CD4-positive, alpha-beta T cell treated with Interleukin-17A for 4 hours (primary cell): ENCODE measurements at regions not wholly inside any gene's neighbourhood (a gene's known extent, or its start where the extent isn't known, plus 50 kb on each side); places are given as distances from the start of the nearest gene placed in this dataset.
"Not testable (repeated sequence)": the region's sequence is repeated elsewhere in the genome, so short reads cannot be mapped to it uniquely, and the experiment has no call there.

Experiments
- DNase-seq: peaks from one replicate; pipeline ENCODE4 v3.0.0-alpha.2; 2020; ENCODE audit warnings: mixed read lengths

GRCh38 chr4:159748834-159749444 lies 646.1 kb downstream of the RAPGEF2 start:
- DNase-seq: no peak

- no peak for DNase-seq
Measured at GRCh38 chr4:159757499-159757898, 654.6 kb downstream of the RAPGEF2 start.

DNA sequence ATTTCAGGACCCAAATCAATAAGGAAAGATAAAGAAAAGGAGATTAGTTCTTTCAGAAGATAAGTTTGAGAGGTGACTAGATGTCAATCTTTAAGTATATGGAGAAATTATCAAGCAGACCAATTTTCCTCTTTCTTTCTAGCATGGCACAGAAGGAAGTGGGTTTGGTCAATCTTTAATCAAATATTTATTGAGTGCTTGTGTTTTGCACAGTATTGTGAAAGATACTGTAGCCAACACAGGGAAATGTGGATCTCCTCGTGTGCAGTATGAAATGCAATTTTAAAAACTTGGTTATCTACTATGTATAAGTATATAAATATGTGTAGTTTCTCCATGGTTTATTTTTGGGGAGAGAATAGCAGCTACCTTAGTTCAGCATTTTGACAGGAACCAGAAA lies 655.2 kb downstream of the RAPGEF2 start:
- DNase-seq: no peak

GRCh38 chr4:159762672-159763071 lies 659.8 kb downstream of the RAPGEF2 start:
- DNase-seq: no peak

DNA sequence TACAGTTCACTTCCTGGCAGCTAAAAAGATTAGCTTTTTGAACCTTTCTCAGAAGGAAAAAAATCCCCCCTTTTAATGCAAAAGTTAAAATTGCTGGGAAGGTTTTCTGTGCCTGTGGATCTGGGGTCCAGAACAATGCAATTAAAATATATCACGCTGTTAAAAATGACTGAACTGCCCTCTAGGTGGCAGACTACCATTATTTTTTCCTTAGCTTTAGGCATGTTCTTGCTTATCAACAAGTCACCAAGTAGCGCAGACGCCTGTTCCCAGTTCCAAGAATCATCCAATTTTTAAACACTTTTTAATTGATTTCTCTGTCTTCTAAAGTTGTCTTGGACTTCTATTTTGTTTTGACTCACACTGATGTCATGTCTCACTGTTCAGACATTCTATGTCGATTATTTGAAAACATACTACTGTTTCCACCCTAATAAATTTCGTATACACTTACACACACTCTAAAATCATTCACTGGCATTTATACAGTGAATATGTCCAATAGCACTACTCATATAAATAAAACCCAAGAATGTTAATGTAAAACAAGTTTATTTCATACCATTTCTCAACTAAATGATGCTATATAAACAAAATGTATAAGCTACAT lies 661.6 kb downstream of the RAPGEF2 start:
- no peak for DNase-seq

DNA sequence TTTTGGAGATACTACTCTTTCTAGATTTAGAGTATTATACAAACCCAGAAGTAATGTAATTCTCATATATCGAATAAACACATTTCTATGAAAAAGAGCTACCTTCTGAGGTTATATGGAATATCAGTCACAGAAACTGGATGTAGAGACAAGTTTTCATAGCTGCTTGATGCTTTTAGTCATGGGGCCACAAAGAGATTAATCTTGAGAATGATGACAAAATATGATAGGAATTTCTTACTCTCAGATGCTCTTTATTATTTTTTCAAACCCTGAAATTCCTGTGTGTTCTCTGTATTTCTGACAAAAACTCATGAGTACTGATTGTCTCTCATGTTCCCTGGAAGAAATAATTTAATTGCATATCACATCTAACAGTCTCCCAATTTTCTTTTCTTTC lies 662.5 kb downstream of the RAPGEF2 start:
- DNase-seq: no peak

DNA sequence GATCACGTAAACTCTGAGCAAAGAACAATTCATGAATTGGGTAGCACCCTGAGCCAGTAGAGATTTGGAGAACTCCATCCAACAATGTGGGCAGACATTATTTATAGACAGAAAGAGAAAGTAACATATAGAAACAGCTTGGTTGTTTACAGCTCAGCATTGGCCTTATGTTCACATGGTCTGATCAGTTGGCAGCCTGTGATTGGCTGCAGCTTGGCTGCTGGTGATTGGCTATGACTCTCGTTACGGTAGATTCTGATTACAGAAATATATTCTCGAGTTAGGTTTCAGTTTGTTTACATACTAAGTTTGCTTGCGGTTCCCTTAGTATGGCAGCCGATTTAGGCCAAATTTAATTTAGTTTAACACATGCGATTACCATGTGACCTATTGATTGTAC lies 663.4 kb downstream of the RAPGEF2 start:
- no peak for DNase-seq

- DNase-seq: no peak
Measured at GRCh38 chr4:159767406-159767805, 664.5 kb downstream of the RAPGEF2 start.

- no peak for DNase-seq
Measured at GRCh38 chr4:159768016-159768415, 665.1 kb downstream of the RAPGEF2 start.

DNA sequence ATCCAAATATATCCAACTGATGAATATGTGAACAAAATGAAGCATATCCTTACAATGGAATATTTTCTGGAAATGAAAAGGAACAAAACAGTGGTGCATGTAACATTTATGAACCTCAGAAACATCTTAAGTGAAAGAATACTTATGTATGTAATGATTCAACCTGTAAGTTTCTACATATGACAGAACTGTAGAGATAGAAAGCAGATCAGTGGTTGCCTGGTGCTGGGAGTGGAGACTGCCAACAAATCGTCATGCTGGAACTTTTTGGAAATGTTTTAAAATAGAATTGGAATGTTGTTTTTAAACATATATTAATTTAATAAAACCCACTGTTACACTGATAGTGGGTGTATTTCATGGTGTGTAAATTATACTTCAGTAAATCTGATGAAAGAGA lies 667.5 kb downstream of the RAPGEF2 start:
- no peak for DNase-seq

- DNase-seq: no peak
Measured at GRCh38 chr4:159770969-159771368, 668.1 kb downstream of the RAPGEF2 start.

GRCh38 chr4:159776961-159777360 lies 674.1 kb downstream of the RAPGEF2 start:
- no peak for DNase-seq

DNA sequence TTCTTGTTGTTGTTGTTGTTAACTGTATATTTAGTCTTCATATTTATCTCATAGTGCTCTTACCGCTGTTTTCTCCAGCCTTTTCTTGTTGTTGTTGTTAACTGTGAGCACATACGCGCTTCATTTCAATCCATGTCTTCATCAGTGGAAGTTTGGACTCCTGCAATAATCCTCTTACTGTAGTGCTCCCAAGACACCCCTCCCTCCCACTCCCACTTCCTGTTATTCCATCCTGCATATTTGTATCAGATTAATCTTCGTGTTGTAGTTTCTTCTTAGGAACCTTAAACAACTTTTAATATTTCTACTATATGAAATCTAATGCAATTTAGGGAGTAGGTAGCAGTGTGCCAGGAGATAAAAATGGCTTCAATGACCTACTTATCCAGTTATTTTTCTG lies 674.8 kb downstream of the RAPGEF2 start:
- no peak for DNase-seq

DNA sequence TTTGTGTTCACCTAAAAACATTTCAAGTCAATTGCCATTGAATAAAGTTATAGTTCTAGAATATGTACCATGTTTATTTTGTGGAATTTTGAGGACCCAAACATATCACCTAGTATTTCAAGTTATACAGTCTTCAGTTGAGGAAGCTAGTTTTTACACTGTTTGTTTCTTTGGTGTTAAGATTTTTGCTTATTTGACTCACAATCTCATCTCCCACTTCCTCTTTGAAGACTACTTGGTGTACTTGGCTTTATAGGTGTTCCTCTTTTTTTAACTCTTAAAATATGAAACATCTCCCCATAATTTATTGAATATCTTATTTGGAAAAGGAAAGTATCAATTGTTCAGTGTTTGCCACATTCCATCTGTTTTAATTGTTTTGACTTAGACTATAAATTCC lies 675.4 kb downstream of the RAPGEF2 start:
- DNase-seq: no peak

DNA sequence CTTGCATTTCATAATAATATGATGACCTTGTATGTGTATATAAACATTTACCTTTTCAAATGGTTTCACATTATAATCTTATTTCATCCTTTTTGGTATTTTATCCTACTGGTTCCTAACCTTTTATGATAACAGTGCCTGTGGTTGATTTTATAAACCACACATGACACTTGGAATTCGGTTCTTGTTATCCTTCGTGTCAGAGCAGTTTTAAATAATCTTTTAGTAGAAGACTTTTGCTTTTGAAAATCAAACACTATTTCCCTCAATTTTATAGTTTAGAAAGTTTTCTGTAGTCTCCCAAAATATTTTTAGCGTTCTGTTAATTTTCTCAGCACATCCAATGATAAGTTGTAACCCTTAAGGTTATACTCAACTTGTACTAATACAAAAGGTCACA lies 676.8 kb downstream of the RAPGEF2 start:
- no peak for DNase-seq

DNA sequence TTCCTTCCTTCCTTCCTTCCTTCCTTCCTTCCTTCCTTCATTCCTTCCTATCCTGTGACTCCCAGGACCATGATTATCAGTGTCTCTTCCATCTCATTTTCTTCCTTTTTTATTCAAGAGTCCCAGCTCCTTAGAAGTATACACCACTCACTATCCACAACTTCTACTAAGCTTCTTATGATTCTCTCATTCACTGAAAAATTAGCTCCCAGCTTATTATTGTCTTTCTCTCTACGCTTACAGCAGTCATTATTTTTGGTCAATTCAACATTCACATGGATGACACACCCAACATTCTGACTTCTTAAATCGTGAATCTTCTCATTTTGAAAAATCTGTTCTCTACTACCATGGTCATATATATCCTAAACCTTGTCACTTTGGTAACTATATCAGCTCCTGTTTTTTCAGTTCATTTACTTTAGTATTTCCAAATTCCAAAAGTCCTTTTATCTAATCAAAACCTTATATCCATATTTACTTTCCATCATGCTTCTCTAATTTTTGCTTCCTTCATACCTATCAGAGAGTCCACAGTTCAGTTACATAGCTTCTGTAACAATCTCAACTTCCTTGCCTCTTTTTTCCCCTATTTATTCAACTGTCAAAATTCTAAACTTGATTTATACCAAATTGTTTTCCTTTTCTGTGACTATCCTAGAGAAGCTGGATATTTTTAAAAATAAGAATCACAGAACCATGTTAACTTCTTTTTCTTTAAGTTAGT lies 677.5 kb downstream of the RAPGEF2 start:
- DNase-seq: no peak

DNA sequence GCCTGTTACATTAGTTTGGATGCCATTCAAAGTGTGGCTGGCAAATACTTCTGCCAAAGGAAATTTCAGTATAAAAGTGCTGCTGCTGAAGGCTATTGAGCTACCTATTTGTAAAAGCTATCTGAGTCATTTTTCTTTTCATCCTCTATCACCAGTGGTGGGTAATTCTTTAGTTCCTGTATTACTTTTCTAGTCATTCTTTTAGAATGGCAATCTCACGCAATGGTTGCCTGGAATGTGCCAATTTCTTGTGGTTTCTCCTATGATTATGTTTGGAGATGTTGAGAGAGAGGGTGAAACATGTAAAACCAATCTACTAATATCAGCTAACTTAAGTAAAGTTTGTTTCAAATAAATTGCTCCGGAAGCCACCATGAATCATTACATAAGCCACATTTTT lies 685.0 kb downstream of the RAPGEF2 start:
- no peak for DNase-seq

GRCh38 chr4:159791334-159791733 lies 688.5 kb downstream of the RAPGEF2 start:
- DNase-seq: no peak

DNA sequence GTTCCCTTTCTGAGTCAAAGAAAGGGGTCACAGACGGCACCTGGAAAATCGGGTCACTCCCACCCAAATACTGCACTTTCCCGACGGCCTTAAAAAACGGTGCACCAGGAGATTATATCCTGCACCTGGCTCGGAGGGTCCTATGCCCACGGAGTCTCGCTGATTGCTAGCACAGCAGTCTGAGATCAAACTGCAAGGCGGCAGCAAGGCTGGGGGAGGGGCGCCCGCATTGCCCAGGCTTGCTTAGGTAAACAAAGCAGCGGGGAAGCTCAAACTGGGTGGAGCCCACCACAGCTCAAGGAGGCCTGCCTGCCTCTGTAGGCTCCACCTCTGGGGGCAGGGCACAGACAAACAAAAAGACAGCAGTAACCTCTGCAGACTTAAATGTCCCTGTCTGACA lies 701.7 kb downstream of the RAPGEF2 start:
- not testable (repeated sequence) for DNase-seq

- no peak for DNase-seq
Measured at GRCh38 chr4:159823743-159824142, 720.9 kb downstream of the RAPGEF2 start.

- no peak for DNase-seq
Measured at GRCh38 chr4:159828687-159829086, 725.8 kb downstream of the RAPGEF2 start.

DNA sequence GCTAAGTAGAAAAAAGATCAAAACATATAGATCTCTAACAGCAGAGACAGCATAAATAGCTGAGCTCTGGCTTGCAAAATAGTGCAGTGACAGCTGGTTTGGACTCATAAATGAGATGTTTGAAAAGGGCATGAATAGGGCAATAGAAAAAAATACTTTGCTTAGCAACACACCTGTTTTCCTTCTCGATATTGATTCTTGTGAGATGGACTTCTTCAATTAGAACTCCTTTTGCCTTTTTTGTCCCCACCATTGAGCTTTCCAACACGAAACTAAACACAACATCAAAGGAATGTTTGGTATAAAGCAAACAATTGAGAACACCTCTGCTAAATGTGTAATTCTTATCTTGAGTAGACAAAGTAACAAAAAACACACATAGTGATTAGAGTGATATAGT lies 726.3 kb downstream of the RAPGEF2 start:
- DNase-seq: no peak

- DNase-seq: no peak
Measured at GRCh38 chr4:159837071-159837470, 734.2 kb downstream of the RAPGEF2 start.

- DNase-seq: no peak
Measured at GRCh38 chr4:159855731-159856130, 752.9 kb downstream of the RAPGEF2 start.

DNA sequence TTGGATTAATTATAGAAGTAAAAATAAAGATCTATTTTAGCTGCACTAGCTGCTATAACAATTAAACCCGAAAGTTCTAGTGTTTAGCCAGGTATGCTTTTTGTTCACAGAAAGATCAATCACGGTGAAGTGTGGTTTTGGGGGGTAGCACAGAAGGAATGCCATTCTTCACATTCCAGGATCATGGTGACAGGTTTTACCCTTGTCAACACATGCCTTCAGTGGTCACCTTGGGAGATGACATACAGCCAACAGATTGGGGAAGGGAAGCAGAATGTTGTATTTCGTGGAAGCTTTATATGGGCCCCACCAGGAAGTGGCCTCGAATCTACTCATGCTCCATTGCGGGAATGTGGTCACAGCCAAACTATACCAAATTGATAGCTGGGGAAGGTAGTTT lies 753.6 kb downstream of the RAPGEF2 start:
- DNase-seq: no peak
